Left lobe of liver (tissue), 2 donors: ENCODE measurements at regions not wholly inside any gene's neighbourhood (a gene's known extent, or its start where the extent isn't known, plus 50 kb on each side); places are given as distances from the start of the nearest gene placed in this dataset.
"Not testable (repeated sequence)": the region's sequence is repeated elsewhere in the genome, so short reads cannot be mapped to it uniquely, and the experiment has no call there.

Experiments used
- ATAC-seq: fragments of 200-7000 bp; cut with Tn5 transposase; one replicate; pipeline ENCODE4 v1.9.1; 2020; ENCODE audit warnings: mild to moderate bottlenecking, moderate library complexity
- DNase-seq: peaks from one replicate; pipeline ENCODE4 v3.0.0-alpha.2; 2020; ENCODE audit warnings: low spot score
- donor health status: DM: no; HTN: no; CAD: no; lungs with moderate emphysema.
- donor health status: DM: no; HTN: yes; CAD: no.

- no peak for ATAC-seq
- DNase-seq = no peak
These were observed 685.7 kb upstream of the IGFBP3 start for GRCh38 chr7:46606761-46607160.

GRCh38 chr7:46604241-46604661, 683.2 kb upstream of the IGFBP3 start:
- ATAC-seq (peak; percentile 52), DNase-seq (no peak)

- DNase-seq = peak; percentile 57
- peak; percentile 79 for ATAC-seq
These were observed 682.7 kb upstream of the IGFBP3 start for GRCh38 chr7:46603780-46604179.

GRCh38 chr7:46603296-46603752, 682.3 kb upstream of the IGFBP3 start:
- no peak for DNase-seq
- ATAC-seq = no peak

- DNase-seq (no peak), ATAC-seq (no peak)
These were observed 679.3 kb upstream of the IGFBP3 start for GRCh38 chr7:46600340-46600739.

GRCh38 chr7:46594831-46595230, 673.8 kb upstream of the IGFBP3 start:
- ATAC-seq = not testable (repeated sequence)

GRCh38 chr7:46590918-46591905, 670.1 kb upstream of the IGFBP3 start:
- ATAC-seq, DNase-seq: not testable (repeated sequence)

More at GRCh38 chr7:46594831-46595230, 673.8 kb upstream of the IGFBP3 start:
- DNase-seq = not testable (repeated sequence)

- no peak for ATAC-seq
- no peak for DNase-seq
These were observed 668.2 kb upstream of the IGFBP3 start for GRCh38 chr7:46589286-46589685.

- DNase-seq = no peak
- no peak for ATAC-seq
These were observed 665.3 kb upstream of the IGFBP3 start for GRCh38 chr7:46586406-46586805.

GRCh38 chr7:46583656-46584055, 662.6 kb upstream of the IGFBP3 start:
- ATAC-seq = no peak
- DNase-seq = no peak

GRCh38 chr7:46581268-46581667, 660.2 kb upstream of the IGFBP3 start:
- ATAC-seq (no peak), DNase-seq (no peak)

- ATAC-seq = no peak
- DNase-seq = no peak
These were observed 659.7 kb upstream of the IGFBP3 start for GRCh38 chr7:46580766-46581165.

- no peak for ATAC-seq
- no peak for DNase-seq
These were observed 656.3 kb upstream of the IGFBP3 start for GRCh38 chr7:46577394-46577793.

- ATAC-seq (no peak), DNase-seq (no peak)
These were observed 655.9 kb upstream of the IGFBP3 start for GRCh38 chr7:46576950-46577349.

GRCh38 chr7:46572691-46573090, 651.6 kb upstream of the IGFBP3 start:
- no peak for DNase-seq
- no peak for ATAC-seq

- no peak for DNase-seq
- no peak for ATAC-seq
These were observed 650.9 kb upstream of the IGFBP3 start for GRCh38 chr7:46571996-46572395.

- ATAC-seq = no peak
- DNase-seq = no peak
These were observed 648.0 kb upstream of the IGFBP3 start for GRCh38 chr7:46569133-46569465.

GRCh38 chr7:46568420-46569132, 647.5 kb upstream of the IGFBP3 start:
- no peak for ATAC-seq
- DNase-seq = no peak

- no peak for DNase-seq
- ATAC-seq = no peak
These were observed 646.8 kb upstream of the IGFBP3 start for GRCh38 chr7:46567858-46568257.

- DNase-seq = no peak
- ATAC-seq = no peak
These were observed 645.2 kb upstream of the IGFBP3 start for GRCh38 chr7:46566097-46566774.
